GM19372 (cell line): ENCODE measurements at regions not wholly inside any gene's neighbourhood (a gene's known extent, or its start where the extent isn't known, plus 50 kb on each side); places are given as distances from the start of the nearest gene placed in this dataset.

Experiments
- ATAC-seq: cut with Tn5 transposase; IDR thresholded peaks from one replicate; pipeline ENCODE4 v1.9.1; 2021; ENCODE audit warnings: mild to moderate bottlenecking, low read depth, moderate library complexity; ENCODE audit not compliant: unreplicated experiment

- ATAC-seq, result no peak
Measured at GRCh38 chr4:159497936-159498335, 395.1 kb downstream of the RAPGEF2 start.

GRCh38 chr4:159498446-159499115, 395.7 kb downstream of the RAPGEF2 start:
- ATAC-seq, result no peak

DNA sequence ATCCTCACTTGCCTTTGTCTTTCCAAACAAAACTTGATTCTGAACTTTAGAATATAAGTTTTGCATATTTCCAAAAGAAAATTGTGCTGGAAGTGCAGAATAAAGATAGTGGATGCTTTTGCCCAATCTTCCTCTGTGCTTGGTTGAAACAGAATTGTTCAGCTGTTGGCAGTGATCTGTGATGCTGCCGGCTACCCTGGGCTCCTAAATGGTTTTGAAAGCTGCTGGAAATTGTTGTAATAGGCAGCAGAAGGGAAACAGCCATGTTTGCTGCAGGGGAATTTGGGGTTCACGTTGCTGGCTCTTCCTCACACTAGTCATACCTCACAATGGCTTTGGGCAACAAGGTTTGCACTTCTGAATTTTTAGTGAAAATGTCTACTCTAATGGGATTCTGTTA, 398.0 kb downstream of the RAPGEF2 start:
- ATAC-seq, result no peak

GRCh38 chr4:159503236-159504008, 400.5 kb downstream of the RAPGEF2 start:
- ATAC-seq, result no peak

- no peak for ATAC-seq
Measured at GRCh38 chr4:159504684-159505083, 401.8 kb downstream of the RAPGEF2 start.

GRCh38 chr4:159505266-159505975, 402.5 kb downstream of the RAPGEF2 start:
- ATAC-seq, result no peak

DNA sequence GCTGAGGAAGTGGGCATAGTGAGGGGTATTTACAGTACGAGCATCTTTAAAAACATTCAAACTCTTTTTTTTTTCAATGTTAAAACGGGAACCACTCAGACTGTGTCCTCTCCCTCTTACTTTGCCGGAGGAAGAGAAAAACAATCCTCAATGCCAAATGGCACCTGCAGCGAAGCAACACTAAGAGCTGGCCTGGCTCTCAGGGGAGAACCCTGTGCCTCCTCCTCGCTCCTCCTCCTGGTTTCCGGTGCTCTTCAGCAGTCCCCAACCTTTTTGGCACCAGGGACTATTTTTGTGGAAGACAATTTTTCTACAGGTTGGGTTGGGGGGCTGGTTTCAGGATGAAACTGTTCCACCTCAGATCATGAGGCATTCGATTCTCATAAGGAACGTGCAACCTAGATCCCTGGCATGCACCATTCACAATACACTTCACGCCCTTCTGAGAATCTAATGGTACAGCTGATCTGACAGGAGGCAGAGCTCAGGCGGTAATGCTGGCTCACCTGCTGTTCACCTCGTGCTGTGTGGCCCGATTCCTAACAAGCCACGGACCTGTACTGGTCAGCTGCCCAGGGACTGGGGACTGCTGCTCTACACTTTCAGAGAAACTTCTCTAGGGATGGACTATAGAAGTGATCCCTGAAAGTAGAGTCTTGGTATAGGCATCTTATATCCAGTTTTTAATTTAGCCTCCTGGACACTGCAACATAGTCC, 404.1 kb downstream of the RAPGEF2 start:
- no peak for ATAC-seq

DNA sequence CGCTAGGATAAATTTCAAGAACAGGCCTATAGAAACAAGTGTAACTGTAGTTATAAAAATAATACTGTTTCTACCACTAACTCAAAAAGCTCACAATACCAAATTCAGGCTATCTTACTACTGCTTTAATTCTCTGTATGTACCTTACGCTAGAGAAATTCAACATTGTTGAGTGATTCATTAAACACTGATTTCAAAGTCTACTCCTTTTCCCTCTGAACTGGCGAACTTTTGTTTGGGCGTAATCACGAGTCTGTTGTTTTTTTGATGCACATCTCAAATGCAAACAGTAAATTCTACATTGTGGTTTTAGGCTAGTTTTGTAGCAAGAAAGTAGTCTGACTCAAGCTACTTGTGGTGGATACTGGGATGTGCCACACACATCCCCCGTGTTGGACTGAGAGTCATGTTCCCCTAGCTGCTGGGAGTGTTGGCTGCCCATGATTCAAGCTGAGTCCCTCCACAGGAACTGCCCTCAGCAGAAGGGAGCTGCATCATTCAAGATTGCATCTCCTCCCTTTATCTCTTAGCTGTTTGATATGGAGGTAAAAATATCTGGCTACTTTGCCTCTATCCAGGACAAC, 406.1 kb downstream of the RAPGEF2 start:
- ATAC-seq, result no peak

DNA sequence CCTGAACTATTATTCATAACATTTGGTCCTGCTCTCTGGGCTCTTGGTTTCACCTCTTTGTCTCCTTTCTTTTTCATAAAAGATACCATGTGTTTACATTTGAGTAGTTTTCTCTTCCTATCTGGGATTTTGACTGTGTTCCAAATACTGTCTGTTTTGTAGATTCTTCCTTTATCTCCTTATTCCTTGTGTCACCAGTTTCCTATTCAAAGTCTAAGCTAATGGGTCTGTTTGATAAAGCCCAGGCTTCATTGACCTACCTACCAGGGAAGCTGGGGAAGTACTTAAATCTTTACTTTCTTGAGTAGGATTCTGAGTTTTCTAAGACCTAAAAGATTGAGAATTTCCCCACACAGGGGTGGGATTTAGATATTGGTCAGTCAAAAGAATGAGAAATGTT, 409.5 kb downstream of the RAPGEF2 start:
- no peak for ATAC-seq

DNA sequence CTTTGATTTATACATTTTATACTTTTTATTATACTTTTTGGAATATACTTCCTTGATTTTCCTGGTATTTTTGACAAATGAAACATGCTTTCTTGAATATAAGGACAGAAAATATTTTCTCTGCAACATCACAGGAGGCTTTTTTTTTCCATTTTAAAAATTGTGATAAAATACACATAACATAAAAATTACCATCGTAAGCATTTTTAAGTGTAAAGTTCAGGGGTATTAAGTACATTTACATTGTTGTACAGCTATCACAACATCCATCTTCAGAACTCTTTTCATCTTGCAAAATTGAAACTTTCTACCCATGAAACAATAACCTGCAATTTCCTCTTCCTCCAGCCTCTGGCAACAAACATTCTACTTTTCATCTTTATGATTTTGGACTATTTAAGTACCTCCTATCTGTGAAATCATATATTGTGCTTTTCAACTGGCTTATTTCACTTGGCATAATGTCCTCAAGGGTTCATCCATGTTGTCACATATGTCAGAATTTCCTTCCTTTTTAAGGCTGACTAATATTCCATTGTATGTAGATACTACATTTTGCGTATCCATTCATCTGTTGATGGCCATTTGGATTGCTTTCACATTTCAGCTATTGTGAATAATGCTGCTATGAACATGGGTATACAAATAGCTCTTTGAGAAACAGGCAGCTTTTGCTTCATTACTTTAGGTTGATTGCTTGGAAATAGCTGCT, 412.6 kb downstream of the RAPGEF2 start:
- no peak for ATAC-seq

- ATAC-seq, result no peak
Measured at GRCh38 chr4:159516556-159517140, 413.8 kb downstream of the RAPGEF2 start.

DNA sequence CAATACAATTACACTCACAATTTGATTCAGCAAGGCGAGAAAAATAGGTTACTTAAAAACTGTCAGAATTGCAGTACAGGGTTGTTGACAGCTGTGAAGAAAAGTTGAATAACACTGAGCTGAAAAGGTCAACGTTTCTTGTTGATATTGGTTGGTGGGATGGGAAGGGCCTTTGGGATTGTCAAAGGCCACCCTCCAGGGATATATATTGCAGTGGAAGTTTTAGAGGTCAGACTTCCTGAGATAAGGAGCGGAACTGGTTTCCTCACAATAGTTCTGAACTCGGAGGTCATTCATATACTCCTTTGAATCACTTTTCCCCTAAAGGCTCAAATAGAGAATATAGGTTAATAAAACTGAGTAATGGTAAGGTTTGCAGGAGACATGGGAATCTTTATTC, 417.2 kb downstream of the RAPGEF2 start:
- ATAC-seq, result no peak

DNA sequence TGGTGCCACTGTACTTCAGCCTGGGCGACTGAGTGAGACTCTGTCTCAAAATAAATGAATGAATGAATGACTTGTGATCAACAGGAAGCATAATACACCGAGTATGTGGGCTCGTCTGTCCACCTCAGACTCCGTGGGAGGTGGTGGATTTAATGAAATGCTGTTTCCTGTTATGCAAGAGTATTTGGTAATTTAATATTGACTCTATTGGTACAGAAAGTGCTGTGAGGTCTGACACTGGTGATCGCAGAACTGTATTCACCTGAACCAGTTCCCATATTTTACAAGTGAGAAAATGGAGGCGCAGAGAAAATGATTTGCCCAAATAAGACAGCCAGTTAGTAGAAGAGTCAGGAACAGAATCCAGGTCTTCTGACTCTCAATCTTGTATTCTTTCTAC, 423.3 kb downstream of the RAPGEF2 start:
- ATAC-seq, result no peak

- ATAC-seq, result no peak
Measured at GRCh38 chr4:159534655-159535054, 431.8 kb downstream of the RAPGEF2 start.

DNA sequence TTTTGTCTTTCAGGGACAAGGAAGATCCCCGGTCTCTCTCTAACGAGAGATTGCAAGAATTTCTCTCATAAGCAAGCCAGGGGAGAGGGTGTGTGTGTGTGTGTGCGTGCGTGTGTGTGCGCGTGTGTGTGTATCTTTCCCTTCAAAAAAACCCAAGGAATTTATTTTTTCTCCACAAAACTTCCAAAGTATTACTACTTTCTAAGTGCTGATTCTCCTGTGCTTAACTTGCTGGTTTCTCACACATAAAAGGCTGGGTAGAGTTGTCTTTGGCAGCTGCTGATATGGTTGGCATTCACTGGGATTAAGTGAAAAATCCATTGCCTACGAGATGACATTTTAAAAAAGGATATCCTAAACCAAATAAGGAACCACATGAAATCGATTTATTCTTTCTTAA, 435.7 kb downstream of the RAPGEF2 start:
- no peak for ATAC-seq

DNA sequence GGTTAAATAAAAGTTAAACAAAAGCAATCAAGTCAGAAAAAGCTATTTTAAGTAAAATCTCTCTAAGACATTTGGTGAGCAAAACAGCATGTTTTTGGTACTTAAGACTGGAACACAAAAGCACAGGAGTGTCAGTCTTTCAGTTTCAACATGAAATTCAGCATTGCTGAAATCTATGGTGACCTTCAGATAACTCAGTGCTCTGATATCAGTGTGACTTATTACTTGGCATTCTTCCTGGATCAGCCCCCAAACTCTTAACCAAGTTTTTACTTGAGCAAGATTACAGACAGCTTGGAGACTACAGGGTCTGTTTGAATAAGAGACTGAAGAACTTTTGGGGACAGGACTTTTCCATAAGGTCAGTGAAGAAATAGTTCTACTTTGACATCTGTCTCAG, 437.2 kb downstream of the RAPGEF2 start:
- no peak for ATAC-seq

- ATAC-seq, result no peak
Measured at GRCh38 chr4:159540501-159540900, 437.6 kb downstream of the RAPGEF2 start.

DNA sequence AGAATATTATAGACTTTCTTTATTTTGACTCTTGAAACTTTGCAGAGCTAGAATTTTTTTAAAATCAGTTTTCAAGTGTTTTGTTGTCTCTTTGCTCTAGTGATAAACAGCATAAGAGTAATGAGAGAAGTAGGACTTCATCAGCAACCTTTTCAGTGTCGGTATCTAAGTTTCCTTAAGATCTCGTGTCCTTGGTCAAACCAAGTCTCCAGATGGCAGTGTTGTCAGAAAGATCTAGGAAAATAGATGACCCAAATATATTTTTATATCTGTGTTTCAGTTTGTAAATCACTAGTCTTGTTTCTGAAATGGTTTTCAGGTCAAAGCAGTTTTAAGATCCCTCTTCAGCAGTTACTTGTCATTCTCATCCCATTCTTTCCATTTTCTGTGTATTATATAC, 438.3 kb downstream of the RAPGEF2 start:
- no peak for ATAC-seq

DNA sequence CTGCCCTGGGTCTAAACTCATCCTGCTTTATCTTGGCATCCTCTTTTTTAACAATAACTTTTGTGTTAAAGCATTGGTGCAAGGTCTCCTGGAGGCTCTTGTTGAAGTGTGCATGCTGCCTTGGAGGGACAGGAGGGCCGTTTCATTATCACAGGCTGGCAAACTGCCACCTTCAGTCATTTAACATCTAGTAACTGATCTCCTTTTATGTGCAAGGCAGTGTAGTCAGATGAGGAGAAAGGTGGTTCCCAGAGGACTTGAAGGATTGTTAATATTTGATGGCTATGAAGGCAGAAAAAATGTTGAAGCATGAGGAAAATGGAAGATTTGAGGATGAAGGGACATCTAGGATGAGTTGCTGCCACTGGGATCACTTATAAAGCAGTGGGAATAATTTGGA, 439.4 kb downstream of the RAPGEF2 start:
- no peak for ATAC-seq

DNA sequence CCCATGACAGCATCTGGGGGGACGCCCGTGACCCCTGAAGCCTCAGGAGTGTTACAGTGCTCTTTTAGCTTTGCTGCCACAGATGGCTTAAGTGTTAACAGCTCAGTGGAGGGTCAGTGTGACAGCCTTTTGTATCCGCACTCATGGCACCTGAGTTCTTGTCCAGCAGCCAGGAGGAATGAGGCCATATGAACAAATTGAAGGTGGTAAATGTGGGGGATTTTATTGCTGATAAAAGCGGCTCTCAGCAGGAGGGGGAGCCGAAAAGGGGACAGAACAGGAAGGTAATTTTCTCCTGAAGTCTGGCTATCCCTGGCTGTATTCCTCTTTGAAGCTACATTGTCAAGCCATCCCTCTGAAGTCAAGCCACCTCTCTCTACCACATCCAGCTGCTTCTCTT, 441.0 kb downstream of the RAPGEF2 start:
- ATAC-seq, result no peak
